Astrocyte of the hippocampus (primary cell): ENCODE measurements at regions not wholly inside any gene's neighbourhood (a gene's known extent, or its start where the extent isn't known, plus 50 kb on each side); places are given as distances from the start of the nearest gene placed in this dataset.

Experiments used
- DNase-seq: peaks from one replicate; pipeline ENCODE4 v3.0.0; 2011; ENCODE audit warnings: low read depth, low spot score

GRCh38 chr10:3691482-3691881 lies 93.5 kb downstream of the KLF6 start:
- peak; percentile 42 for DNase-seq

DNA sequence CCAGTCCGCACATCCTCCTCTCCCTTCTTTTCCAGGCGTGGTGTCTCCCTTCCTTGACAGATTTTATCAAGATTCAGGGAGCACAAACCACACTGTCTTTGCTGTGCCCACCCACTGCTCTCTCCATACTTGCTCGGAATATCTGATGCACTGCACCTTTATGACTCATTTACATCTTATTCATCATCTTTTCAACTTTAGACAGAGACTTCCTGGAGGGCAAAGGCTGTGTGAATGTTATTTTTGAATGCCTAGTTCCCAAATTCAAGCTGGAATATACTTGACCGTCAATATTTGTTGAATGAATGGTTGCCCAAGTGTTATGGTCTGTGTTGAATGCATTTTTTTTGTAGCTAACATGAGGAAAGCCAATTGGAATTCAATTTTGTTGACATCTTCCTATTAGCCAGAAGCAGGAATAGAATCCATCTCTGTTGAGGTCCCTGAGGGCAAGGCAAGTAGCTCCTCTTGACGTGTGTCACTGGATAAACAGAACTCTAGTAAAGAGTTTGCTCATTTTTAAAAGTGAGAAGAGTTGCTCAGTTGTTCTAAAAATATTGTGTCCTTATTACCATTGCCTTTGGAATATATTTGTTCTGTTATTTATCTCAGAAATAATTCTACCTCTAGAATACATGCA lies 95.0 kb downstream of the KLF6 start:
- DNase-seq, result no peak

DNA sequence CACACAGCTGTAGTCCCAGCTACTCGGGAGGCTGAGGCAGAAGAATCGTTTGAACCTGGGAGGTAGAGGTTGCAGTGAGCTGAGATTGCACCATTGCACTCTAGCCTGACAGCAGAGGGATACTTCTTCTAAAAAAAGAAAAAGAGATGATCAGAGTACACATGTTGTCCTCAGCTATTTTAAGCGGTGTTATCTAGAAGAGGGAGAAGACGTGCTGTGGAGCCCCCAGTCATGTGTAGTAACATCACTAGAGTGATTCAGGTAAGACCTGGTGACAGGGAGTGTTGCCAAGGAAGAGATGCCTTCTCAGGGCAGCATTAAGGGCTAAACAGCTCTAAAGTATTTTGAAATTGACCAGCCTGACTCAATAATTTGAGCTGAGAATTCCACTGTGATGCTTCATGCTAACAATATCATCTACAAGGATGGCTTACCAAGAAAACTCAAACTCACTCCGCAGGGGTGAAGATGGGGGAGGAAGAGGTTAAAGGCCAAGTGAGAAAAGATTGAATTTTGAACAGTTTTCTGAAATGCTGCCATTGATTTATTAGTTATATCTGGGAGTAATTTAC lies 97.4 kb downstream of the KLF6 start:
- no peak for DNase-seq

DNA sequence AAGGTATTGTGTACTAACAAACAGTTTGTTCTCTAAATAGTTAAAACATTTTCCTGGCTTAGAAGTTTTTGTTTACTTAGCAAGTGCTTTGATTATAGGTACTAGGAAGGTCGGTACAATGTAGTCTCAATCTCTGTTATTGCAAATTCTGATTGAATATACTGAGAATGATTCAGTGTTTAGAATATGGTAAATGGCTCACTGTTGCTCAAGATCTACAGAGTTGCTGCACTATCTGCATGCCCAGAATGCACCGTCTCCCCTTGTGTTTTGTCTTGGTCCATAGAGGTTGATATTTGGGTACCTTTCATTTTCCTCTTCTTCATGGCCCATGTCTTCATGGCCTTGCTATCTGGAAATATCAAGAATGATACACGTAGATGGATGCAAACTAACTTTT lies 99.6 kb downstream of the KLF6 start:
- no peak for DNase-seq

GRCh38 chr10:3684891-3685290 lies 100.1 kb downstream of the KLF6 start:
- no peak for DNase-seq

GRCh38 chr10:3683560-3683959 lies 101.4 kb downstream of the KLF6 start:
- no peak for DNase-seq

GRCh38 chr10:3682745-3683144 lies 102.3 kb downstream of the KLF6 start:
- no peak for DNase-seq

- DNase-seq, result peak; percentile 22
These were observed 103.1 kb downstream of the KLF6 start for GRCh38 chr10:3681642-3682554.

DNA sequence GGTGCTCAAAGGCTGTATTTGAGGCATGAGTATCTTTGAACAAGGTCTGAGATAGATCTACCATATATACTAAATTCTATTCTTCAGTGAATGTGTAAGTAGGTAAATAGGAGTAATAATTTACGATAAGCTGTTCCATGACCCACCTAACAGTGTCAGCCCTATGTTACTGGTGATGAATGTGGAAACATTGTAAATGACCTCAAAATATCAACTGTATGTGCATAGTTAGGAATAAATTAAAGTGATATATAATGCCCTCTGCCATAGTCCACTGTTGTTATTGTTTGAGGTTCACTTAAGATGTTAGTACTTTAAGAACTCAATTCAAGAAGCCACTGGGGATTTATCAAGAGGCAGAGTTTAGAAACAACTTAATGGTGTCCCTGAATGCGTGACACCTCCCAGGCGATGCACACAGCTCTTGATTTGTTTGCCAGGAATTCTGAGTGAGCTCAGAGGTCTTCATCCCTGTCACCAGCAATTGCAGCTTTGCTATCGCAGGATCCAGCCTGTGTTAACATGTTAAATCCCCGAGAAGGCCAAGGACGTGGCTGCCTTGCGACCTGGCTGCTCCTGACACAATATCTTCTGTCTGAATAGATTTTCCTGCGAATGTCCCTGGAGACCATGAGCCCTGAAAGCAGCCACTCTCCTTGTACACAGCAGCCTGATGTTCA lies 104.9 kb downstream of the KLF6 start:
- DNase-seq, result no peak

- DNase-seq, result no peak
These were observed 106.3 kb downstream of the KLF6 start for GRCh38 chr10:3678629-3679227.

GRCh38 chr10:3676564-3676963 lies 108.4 kb downstream of the KLF6 start:
- no peak for DNase-seq

GRCh38 chr10:3672220-3672619 lies 112.8 kb downstream of the KLF6 start:
- no peak for DNase-seq

GRCh38 chr10:3671386-3671955 lies 113.5 kb downstream of the KLF6 start:
- no peak for DNase-seq

- DNase-seq, result no peak
These were observed 116.1 kb downstream of the KLF6 start for GRCh38 chr10:3668966-3669330.

GRCh38 chr10:3668276-3668965 lies 116.6 kb downstream of the KLF6 start:
- peak; percentile 78 for DNase-seq

- DNase-seq, result no peak
These were observed 118.3 kb downstream of the KLF6 start for GRCh38 chr10:3666525-3667302.

DNA sequence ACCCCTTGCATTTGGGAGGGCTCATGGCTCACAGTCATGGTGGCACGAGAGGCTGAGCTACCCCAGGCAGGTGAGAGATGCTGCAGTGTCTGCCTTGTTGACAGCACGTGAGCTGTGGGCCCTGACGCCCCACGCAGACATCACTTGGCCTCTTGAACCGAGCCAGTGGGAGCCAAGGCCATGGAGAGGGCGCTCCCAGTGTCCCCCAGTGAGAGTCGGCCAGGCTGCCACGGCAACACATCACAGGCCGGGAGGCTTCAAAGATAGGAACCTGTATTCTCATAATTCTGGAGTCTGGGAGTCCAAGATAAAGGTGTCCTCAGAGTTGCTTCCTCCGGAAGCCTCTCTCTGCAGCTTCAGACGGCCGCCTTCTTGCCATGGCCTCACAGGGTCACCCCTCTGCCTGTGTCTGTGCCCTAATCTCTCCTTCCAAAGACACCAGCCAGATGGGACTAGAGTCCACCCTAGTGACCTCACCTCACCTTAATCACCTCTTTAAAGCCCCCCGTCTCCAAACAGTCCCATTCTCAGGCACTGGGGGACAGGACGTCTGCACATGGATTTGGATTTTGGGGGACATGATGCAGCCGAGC lies 119.6 kb downstream of the KLF6 start:
- DNase-seq, result no peak

DNA sequence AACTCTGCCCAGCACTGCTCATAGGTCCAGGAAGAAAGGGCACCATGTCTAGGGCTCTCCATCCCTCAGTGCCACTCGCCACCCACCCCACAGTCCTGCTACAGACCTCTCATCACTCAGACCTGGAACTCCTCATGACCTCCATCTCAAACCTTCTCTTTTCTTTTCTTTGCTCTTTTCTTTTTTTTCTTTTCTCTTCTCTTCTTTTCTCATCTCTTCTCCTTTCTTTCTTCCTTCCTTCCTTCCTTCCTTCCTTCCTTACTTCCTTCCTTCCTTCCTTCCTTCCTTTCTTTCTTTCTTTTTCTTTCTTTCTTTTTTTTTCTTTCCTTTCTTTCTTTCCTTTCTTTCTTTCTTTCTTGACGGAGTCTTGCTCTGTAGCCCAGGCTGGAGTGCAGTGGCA lies 122.2 kb downstream of the KLF6 start:
- DNase-seq, result no peak

DNA sequence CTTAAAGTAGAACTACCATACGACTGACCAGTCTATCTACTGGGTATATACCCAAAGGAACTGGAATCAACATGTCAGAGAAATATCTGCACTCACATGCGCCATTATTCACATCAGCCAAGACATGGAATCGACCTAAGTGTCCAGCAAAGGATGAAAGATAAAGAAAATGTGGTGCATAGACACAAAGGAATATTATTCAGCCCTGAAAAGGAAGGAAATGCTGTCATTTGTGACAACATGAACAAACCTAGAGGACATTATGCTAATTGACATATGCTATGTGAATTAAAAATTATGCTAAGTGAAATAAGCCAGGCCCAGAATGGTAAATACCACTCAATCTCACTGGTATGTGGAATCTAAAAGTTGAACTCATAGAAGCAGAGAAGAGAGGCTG lies 123.7 kb downstream of the KLF6 start:
- no peak for DNase-seq

DNA sequence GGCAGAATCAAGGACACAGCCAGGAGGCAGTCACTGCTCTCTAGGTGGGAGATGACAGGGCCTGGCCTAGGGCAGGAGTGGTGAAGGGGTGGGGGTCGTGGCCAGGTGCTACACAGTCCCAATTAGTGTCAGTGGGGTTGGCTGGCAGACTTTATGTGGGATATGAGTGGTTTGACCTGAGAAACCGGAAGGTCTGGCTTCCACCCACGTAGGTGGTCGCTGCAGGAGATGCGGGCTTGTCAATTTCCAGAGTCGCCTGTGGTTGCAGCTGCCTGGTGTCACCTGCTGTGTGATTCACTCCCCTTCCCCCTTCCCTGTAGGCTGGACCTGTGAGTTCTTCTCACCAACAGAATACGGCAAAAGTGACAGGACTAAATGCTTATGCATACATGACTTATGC lies 124.3 kb downstream of the KLF6 start:
- no peak for DNase-seq
